ENCODE measurements at regions not wholly inside any gene's neighbourhood (a gene's known extent, or its start where the extent isn't known, plus 50 kb on each side); places are given as distances from the start of the nearest gene placed in this dataset.

DNA sequence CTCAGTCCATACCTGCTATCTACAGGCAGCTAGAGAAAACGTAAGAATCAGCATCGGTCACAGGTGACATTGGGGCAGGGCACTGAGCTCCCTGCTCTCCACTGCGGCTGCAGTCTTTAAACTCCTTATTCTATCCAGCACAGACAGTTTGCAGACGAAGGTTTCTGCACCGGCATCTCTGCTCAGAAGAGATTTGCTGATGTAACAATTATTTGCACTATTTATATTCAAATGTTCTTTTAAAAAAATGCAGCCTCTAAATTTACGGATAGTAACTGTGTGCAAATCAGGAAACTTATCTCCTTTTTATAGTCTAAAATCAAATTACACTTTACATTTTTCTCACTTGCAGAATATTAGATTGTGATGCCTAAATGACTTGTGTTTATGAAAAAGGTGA lies 671.0 kb downstream of the VRK1 start (continued):
- TF ChIP-seq ZNF639 (tag by site-specific recombination; IDR thresholded peaks at IDR 0.05) (no peak), ZNF785 (tag by site-specific recombination; IDR thresholded peaks at IDR 0.05) (no peak), ZNF426 (tag by site-specific recombination; IDR thresholded peaks at IDR 0.05) (no peak), TSHZ1 (tag by site-specific recombination; IDR thresholded peaks at IDR 0.05; ENCODE audit: borderline replicate concordance) (no peak)
- TF ChIP-seq, protein P1, sequence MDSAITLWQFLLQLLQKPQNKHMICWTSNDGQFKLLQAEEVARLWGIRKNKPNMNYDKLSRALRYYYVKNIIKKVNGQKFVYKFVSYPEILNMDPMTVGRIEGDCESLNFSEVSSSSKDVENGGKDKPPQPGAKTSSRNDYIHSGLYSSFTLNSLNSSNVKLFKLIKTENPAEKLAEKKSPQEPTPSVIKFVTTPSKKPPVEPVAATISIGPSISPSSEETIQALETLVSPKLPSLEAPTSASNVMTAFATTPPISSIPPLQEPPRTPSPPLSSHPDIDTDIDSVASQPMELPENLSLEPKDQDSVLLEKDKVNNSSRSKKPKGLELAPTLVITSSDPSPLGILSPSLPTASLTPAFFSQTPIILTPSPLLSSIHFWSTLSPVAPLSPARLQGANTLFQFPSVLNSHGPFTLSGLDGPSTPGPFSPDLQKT (IDR thresholded peaks at IDR 0.05; ENCODE audit: borderline replicate concordance, low read depth, low read length): no peak
- TF ChIP-seq, protein P2, sequence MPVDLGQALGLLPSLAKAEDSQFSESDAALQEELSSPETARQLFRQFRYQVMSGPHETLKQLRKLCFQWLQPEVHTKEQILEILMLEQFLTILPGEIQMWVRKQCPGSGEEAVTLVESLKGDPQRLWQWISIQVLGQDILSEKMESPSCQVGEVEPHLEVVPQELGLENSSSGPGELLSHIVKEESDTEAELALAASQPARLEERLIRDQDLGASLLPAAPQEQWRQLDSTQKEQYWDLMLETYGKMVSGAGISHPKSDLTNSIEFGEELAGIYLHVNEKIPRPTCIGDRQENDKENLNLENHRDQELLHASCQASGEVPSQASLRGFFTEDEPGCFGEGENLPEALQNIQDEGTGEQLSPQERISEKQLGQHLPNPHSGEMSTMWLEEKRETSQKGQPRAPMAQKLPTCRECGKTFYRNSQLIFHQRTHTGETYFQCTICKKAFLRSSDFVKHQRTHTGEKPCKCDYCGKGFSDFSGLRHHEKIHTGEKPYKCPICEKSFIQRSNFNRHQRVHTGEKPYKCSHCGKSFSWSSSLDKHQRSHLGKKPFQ (tag by site-specific recombination; IDR thresholded peaks at IDR 0.05): no peak

- no peak overlapping the region for H3K27ac ChIP-seq (ENCODE audit: extremely low read depth, low read depth, low read length)
- no peaks in the 10 kb centered on the region for H3K9me3 ChIP-seq (ENCODE audit: control insufficient read depth, insufficient read depth, low read depth, low read length)
- H3K4me1 ChIP-seq (ENCODE audit: control insufficient read depth, insufficient read depth, low read length): no peaks in the 10 kb centered on the region
- no peaks in the 10 kb centered on the region for H3K36me3 ChIP-seq (ENCODE audit: control insufficient read depth in 2 of 2, insufficient read depth in 1 of 2, low read length in 2 of 2)
- CTCF ChIA-PET: no interaction called here
- POLR2A ChIA-PET: no interaction called here
- H3K4me3 ChIP-seq (ENCODE audit: low read depth, low read length): no peak overlapping the region
- TF ChIP-seq ZBTB8A (tag by site-specific recombination; IDR thresholded peaks at IDR 0.05): no peak
- TF ChIP-seq ZNF10 (tag by site-specific recombination; IDR thresholded peaks at IDR 0.05): no peak
- TF ChIP-seq, protein P3, sequence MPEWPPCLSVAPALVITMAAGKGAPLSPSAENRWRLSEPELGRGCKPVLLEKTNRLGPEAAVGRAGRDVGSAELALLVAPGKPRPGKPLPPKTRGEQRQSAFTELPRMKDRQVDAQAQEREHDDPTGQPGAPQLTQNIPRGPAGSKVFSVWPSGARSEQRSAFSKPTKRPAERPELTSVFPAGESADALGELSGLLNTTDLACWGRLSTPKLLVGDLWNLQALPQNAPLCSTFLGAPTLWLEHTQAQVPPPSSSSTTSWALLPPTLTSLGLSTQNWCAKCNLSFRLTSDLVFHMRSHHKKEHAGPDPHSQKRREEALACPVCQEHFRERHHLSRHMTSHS (tag by site-specific recombination; IDR thresholded peaks at IDR 0.05): no peak
- TF ChIP-seq KLF9 (tag by site-specific recombination; IDR thresholded peaks at IDR 0.05; ENCODE audit: low read depth): no peak
- no peak for TF ChIP-seq SP7 (tag by site-specific recombination; IDR thresholded peaks at IDR 0.05)
- TF ChIP-seq, protein P4, sequence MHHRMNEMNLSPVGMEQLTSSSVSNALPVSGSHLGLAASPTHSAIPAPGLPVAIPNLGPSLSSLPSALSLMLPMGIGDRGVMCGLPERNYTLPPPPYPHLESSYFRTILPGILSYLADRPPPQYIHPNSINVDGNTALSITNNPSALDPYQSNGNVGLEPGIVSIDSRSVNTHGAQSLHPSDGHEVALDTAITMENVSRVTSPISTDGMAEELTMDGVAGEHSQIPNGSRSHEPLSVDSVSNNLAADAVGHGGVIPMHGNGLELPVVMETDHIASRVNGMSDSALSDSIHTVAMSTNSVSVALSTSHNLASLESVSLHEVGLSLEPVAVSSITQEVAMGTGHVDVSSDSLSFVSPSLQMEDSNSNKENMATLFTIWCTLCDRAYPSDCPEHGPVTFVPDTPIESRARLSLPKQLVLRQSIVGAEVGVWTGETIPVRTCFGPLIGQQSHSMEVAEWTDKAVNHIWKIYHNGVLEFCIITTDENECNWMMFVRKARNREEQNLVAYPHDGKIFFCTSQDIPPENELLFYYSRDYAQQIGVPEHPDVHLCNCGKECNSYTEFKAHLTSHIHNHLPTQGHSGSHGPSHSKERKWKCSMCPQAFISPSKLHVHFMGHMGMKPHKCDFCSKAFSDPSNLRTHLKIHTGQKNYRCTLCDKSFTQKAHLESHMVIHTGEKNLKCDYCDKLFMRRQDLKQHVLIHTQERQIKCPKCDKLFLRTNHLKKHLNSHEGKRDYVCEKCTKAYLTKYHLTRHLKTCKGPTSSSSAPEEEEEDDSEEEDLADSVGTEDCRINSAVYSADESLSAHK (tag by site-specific recombination; IDR thresholded peaks at IDR 0.05): no peak
- TF ChIP-seq, protein P5, sequence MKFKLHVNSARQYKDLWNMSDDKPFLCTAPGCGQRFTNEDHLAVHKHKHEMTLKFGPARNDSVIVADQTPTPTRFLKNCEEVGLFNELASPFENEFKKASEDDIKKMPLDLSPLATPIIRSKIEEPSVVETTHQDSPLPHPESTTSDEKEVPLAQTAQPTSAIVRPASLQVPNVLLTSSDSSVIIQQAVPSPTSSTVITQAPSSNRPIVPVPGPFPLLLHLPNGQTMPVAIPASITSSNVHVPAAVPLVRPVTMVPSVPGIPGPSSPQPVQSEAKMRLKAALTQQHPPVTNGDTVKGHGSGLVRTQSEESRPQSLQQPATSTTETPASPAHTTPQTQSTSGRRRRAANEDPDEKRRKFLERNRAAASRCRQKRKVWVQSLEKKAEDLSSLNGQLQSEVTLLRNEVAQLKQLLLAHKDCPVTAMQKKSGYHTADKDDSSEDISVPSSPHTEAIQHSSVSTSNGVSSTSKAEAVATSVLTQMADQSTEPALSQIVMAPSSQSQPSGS (tag by site-specific recombination; IDR thresholded peaks at IDR 0.05; ENCODE audit: low read depth): no peak
- no peak for TF ChIP-seq ZNF140 (tag by site-specific recombination; IDR thresholded peaks at IDR 0.05)
- no peak for TF ChIP-seq ZNF155 (tag by site-specific recombination; IDR thresholded peaks at IDR 0.05)
- no peak for TF ChIP-seq ZSCAN4 (tag by site-specific recombination; IDR thresholded peaks at IDR 0.05)
- no peak for TF ChIP-seq ZNF621 (tag by site-specific recombination; IDR thresholded peaks at IDR 0.05)
- no peak for TF ChIP-seq ZNF335 (tag by site-specific recombination; conservative IDR thresholded peaks at IDR 0.05)
- no peak for TF ChIP-seq ZBTB44 (tag by site-specific recombination; IDR thresholded peaks at IDR 0.05)
- TF ChIP-seq MEIS1 (CRISPR knock-in tag; IDR thresholded peaks at IDR 0.05; ENCODE audit: borderline replicate concordance): no peak
- TF ChIP-seq ZNF266 (tag by site-specific recombination; IDR thresholded peaks at IDR 0.05; ENCODE audit: low read depth): no peak
Observed at GRCh38 chr14:97477353-97477752, 680.2 kb downstream of the VRK1 start.
